Neural cell (in vitro differentiated cells): ENCODE measurements at regions not wholly inside any gene's neighbourhood (a gene's known extent, or its start where the extent isn't known, plus 50 kb on each side); places are given as distances from the start of the nearest gene placed in this dataset.

Experiments used
- H2AFZ ChIP-seq: fragments of 200-600, 300-800 bp; sonication (generic), shearing (Covaris generic); 2 replicates; pipeline ENCODE4 v1.6.0; 2014; ENCODE audit warnings: low read depth, mild to moderate bottlenecking, antibody characterized with exemption, low read length, moderate library complexity
- H3F3A ChIP-seq: fragments of 200-600 bp; shearing (Covaris generic); 2 replicates; pipeline ENCODE4 v1.6.1; 2016; ENCODE audit warnings: mild to moderate bottlenecking, moderate library complexity, mixed read lengths, antibody characterized with exemption, low read length; ENCODE audit not compliant: insufficient read depth, poor library complexity, severe bottlenecking
- H3K27ac ChIP-seq: fragments of 200-600, 300-800 bp; sonication (generic), shearing (Covaris generic); 2 replicates; pipeline ENCODE4 v1.5.1; 2014; ENCODE audit warnings: mild to moderate bottlenecking, low read length, moderate library complexity
- H3K27me3 ChIP-seq: fragments of 300-800, 200-600 bp; sonication (generic), shearing (Covaris generic); 2 replicates; pipeline ENCODE4 v1.6.0; 2014; ENCODE audit warnings: mild to moderate bottlenecking, low read depth, low read length, moderate library complexity; ENCODE audit not compliant: insufficient read depth
- H3K36me3 ChIP-seq: fragments of 300-800, 200-600 bp; sonication (generic), shearing (Covaris generic); 2 replicates; pipeline ENCODE4 v1.5.1; 2014; ENCODE audit warnings: mild to moderate bottlenecking, antibody characterized with exemption, low read length, moderate library complexity; ENCODE audit not compliant: insufficient read depth
- H3K4me2 ChIP-seq: fragments of 300-800, 200-600 bp; sonication (generic), shearing (Covaris generic); 2 replicates; pipeline ENCODE4 v1.6.0; 2014; ENCODE audit warnings: mild to moderate bottlenecking, low read length
- H3K4me3 ChIP-seq: fragments of 300-800, 200-600 bp; sonication (generic), shearing (Covaris generic); 2 replicates; pipeline ENCODE4 v1.5.1; 2014; ENCODE audit warnings: mild to moderate bottlenecking, low read length, moderate library complexity
- H3K79me2 ChIP-seq: fragments of 200-600 bp; shearing (Covaris generic); replicated peaks from 2 replicates; pipeline ENCODE4 v1.6.0; 2014; ENCODE audit warnings: mild to moderate bottlenecking, low read length, moderate library complexity; ENCODE audit not compliant: insufficient read depth
- H3K9ac ChIP-seq: fragments of 300-800, 200-600 bp; sonication (generic), shearing (Covaris generic); 2 replicates; pipeline ENCODE4 v1.6.1; 2016; ENCODE audit warnings: mild to moderate bottlenecking, low read length, mixed read lengths
- H3K9me2 ChIP-seq: fragments of 200-600 bp; shearing (Covaris generic); 2 replicates; pipeline ENCODE4 v1.6.1; 2016; ENCODE audit warnings: mild to moderate bottlenecking, low read length, mixed read lengths; ENCODE audit not compliant: insufficient read depth
- H3K9me3 ChIP-seq: fragments of 200-600, 300-800 bp; sonication (generic), shearing (Covaris generic); 2 replicates; pipeline ENCODE4 v1.6.1; 2016; ENCODE audit warnings: mild to moderate bottlenecking, mixed run types, low read length, moderate library complexity, mixed read lengths
- H4K20me1 ChIP-seq: fragments of 200-600 bp; shearing (Covaris generic); 2 replicates; pipeline ENCODE4 v1.6.1; 2016; ENCODE audit warnings: mild to moderate bottlenecking, mixed run types; ENCODE audit not compliant: insufficient read depth
- EP300 ChIP-seq: fragments of 450-650 bp; conservative IDR thresholded peaks from 2 replicates; pipeline ENCODE4 v1.6.1; 2014; ENCODE audit warnings: antibody characterized with exemption, mild to moderate bottlenecking, moderate library complexity; ENCODE audit not compliant: poor library complexity, severe bottlenecking
- EZH2 ChIP-seq: fragments of 200-600, 300-800 bp; shearing (Covaris generic), sonication (generic); IDR thresholded peaks from 2 replicates; pipeline ENCODE4 v1.6.1; 2014; ENCODE audit warnings: antibody characterized with exemption, low read length, borderline replicate concordance, mild to moderate bottlenecking; ENCODE audit not compliant: insufficient read depth, poor library complexity, severe bottlenecking
- MXI1 ChIP-seq: fragments of 450-650 bp; conservative IDR thresholded peaks from 2 replicates; pipeline ENCODE4 v1.6.1; 2014; ENCODE audit warnings: antibody characterized with exemption, mild to moderate bottlenecking; ENCODE audit not compliant: poor library complexity, severe bottlenecking
- POLR2AphosphoS5 ChIP-seq: IDR thresholded peaks from 2 replicates; pipeline ENCODE4 v1.6.1; 2012
- RAD21 ChIP-seq: fragments of 450-650 bp; conservative IDR thresholded peaks from 2 replicates; pipeline ENCODE4 v1.6.1; 2014; ENCODE audit warnings: antibody characterized with exemption, mild to moderate bottlenecking, moderate library complexity
- REST ChIP-seq: IDR thresholded peaks from 2 replicates; pipeline ENCODE4 v1.6.1; 2012; ENCODE audit warnings: borderline replicate concordance
- SMC3 ChIP-seq: fragments of 450-650 bp; conservative IDR thresholded peaks from 2 replicates; pipeline ENCODE4 v1.6.1; 2014; ENCODE audit warnings: antibody characterized with exemption, mild to moderate bottlenecking, moderate library complexity; ENCODE audit not compliant: poor library complexity
- TAF1 ChIP-seq: IDR thresholded peaks from 2 replicates; pipeline ENCODE4 v1.6.1; 2012; ENCODE audit warnings: low read depth

GRCh38 chr12:85580562-85581168, 255.5 kb downstream of the RASSF9 start:
- Histone ChIP-seq H3K9me2 (no peaks in the 10 kb centered on the region), H3K9ac (no peak overlapping the region), H3K36me3 (no peaks in the 10 kb centered on the region), H3K27me3 (no peaks in the 10 kb centered on the region), H3K4me2 (no peak overlapping the region), H2AFZ (no peak overlapping the region), H3K9me3 (no peaks in the 10 kb centered on the region), H3K27ac (no peak overlapping the region), H3F3A (no peaks in the 10 kb centered on the region), H4K20me1 (no peaks in the 10 kb centered on the region), H3K79me2 (no peaks in the 10 kb centered on the region), H3K4me3 (no peak overlapping the region)
- TF ChIP-seq POLR2AphosphoS5 (no peak), EP300 (no peak), RAD21 (no peak), EZH2 (no peak)

DNA sequence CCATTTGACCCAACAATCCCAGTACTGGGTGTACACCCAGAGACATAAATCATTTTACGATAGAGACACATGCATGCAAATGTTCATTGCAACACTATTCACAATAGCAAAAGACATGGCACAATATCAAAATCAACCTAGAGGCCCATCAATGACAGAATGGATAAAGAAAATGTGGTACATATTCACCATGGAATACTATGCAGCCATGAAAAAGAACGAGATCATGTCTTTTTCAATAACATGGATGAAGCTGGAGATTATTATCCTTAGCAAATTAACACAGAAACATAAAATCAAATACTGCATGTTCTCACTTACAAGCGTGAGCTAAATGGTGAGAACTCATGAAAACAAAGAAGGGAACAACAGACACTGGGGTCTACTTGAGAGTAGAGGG, 249.1 kb downstream of the RASSF9 start:
- no peak overlapping the region for H3K4me2 ChIP-seq
- no peak overlapping the region for H2AFZ ChIP-seq
- no peak overlapping the region for H3K27ac ChIP-seq
- no peaks in the 10 kb centered on the region for H3K9me3 ChIP-seq
- H3K4me3 ChIP-seq, result no peak overlapping the region
- H3K27me3 ChIP-seq, result no peaks in the 10 kb centered on the region
- no peaks in the 10 kb centered on the region for H3K36me3 ChIP-seq
- H3F3A ChIP-seq, result no peaks in the 10 kb centered on the region
- H3K9ac ChIP-seq, result no peak overlapping the region
- H4K20me1 ChIP-seq, result no peaks in the 10 kb centered on the region
- no peaks in the 10 kb centered on the region for H3K79me2 ChIP-seq
- no peaks in the 10 kb centered on the region for H3K9me2 ChIP-seq
- TF ChIP-seq SMC3 (no peak), RAD21 (no peak), REST (no peak), TAF1 (no peak), EP300 (no peak), MXI1 (no peak), POLR2AphosphoS5 (no peak)

- no peak overlapping the region for H3K4me3 ChIP-seq
- H3K36me3 ChIP-seq, result no peaks in the 10 kb centered on the region
- no peaks in the 10 kb centered on the region for H3K9me2 ChIP-seq
- H4K20me1 ChIP-seq, result no peaks in the 10 kb centered on the region
- H3K4me2 ChIP-seq, result no peak overlapping the region
- no peaks in the 10 kb centered on the region for H3K27me3 ChIP-seq
- H3K27ac ChIP-seq, result no peak overlapping the region
- H3K9ac ChIP-seq, result no peak overlapping the region
- no peaks in the 10 kb centered on the region for H3K79me2 ChIP-seq
- no peaks in the 10 kb centered on the region for H3F3A ChIP-seq
- no peak for TF ChIP-seq EP300
- no peaks in the 10 kb centered on the region for H3K9me3 ChIP-seq
- H2AFZ ChIP-seq, result no peak overlapping the region
Measured at GRCh38 chr12:85588221-85588620, 248.0 kb downstream of the RASSF9 start.
